ENCODE measurements at regions not wholly inside any gene's neighbourhood (a gene's known extent, or its start where the extent isn't known, plus 50 kb on each side); places are given as distances from the start of the nearest gene placed in this dataset.
A peak's percentile ranks its signal among the peaks of the same experiment; 100 is the strongest.

- CTCF ChIA-PET = no interaction called here
- Histone ChIP-seq H3K4me1 (no peaks in the 10 kb centered on the region), H3K4me3 (ENCODE audit: low read depth, low read length) (no peak overlapping the region), H3K36me3 (ENCODE audit: control insufficient read depth, insufficient read depth, low read length) (no peaks in the 10 kb centered on the region), H3K27me3 (replicated peaks; ENCODE audit: control insufficient read depth, insufficient read depth, low read length) (no peaks in the 10 kb centered on the region), H3K9me3 (no peaks in the 10 kb centered on the region)
- TF ChIP-seq, protein P1, sequence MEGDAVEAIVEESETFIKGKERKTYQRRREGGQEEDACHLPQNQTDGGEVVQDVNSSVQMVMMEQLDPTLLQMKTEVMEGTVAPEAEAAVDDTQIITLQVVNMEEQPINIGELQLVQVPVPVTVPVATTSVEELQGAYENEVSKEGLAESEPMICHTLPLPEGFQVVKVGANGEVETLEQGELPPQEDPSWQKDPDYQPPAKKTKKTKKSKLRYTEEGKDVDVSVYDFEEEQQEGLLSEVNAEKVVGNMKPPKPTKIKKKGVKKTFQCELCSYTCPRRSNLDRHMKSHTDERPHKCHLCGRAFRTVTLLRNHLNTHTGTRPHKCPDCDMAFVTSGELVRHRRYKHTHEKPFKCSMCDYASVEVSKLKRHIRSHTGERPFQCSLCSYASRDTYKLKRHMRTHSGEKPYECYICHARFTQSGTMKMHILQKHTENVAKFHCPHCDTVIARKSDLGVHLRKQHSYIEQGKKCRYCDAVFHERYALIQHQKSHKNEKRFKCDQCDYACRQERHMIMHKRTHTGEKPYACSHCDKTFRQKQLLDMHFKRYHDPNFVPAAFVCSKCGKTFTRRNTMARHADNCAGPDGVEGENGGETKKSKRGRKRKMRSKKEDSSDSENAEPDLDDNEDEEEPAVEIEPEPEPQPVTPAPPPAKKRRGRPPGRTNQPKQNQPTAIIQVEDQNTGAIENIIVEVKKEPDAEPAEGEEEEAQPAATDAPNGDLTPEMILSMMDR (IDR thresholded peaks at IDR 0.05; ENCODE audit: insufficient read depth in 1 of 2, low read depth in 1 of 2, low read length in 1 of 2, severe bottlenecking in 1 of 2, unreplicated experiment in 1 of 2) = no peak
- intact Hi-C loops (cut with micrococcal nuclease; ENCODE audit: unreplicated experiment) = no loop called here
- POLR2A ChIA-PET = no interaction called here
- Mint-ChIP-seq H3K4me3 (ENCODE audit: unreplicated experiment) (no peak overlapping the region), H3K9me3 (ENCODE audit: unreplicated experiment) (peaks cover 12% of the 10 kb centered on the region), H3K27ac (ENCODE audit: unreplicated experiment) (no peak overlapping the region), H3K27me3 (ENCODE audit: insufficient read depth, unreplicated experiment) (no peaks in the 10 kb centered on the region), H3K4me1 (ENCODE audit: low read depth, unreplicated experiment) (no peaks in the 10 kb centered on the region), H3K36me3 (ENCODE audit: insufficient read depth, unreplicated experiment) (no peaks in the 10 kb centered on the region)
- BruUV-seq (replicated peaks) = no TSS peak
- DNase-seq = peak in 1 of 2 experiments; percentile 33
These were observed 338.0 kb downstream of the OSR1 start for GRCh38 chr2:19020144-19021099.

GRCh38 chr2:19009510-19009909, 348.9 kb downstream of the OSR1 start:
- Histone ChIP-seq H3K36me3 (ENCODE audit: control insufficient read depth, insufficient read depth, low read length) (no peaks in the 10 kb centered on the region), H3K4me1 (no peaks in the 10 kb centered on the region), H3K4me3 (ENCODE audit: low read depth, low read length) (no peak overlapping the region), H3K27me3 (replicated peaks; ENCODE audit: control insufficient read depth, insufficient read depth, low read length) (no peaks in the 10 kb centered on the region; the same call in 1 of the 2 replicates), H3K9me3 (no peaks in the 10 kb centered on the region; the same call in 1 of the 2 replicates)
- BruUV-seq (replicated peaks) = no TSS peak
- no peak overlapping the region for H3K27ac Mint-ChIP-seq (ENCODE audit: unreplicated experiment)
- TF ChIP-seq, protein P1 (IDR thresholded peaks at IDR 0.05; ENCODE audit: insufficient read depth in 1 of 2, low read depth in 1 of 2, low read length in 1 of 2, severe bottlenecking in 1 of 2, unreplicated experiment in 1 of 2) = no peak
- ChIA-PET CTCF (no interaction called here), POLR2A (no interaction called here)
- no peaks in the 10 kb centered on the region for H3K9me3 Mint-ChIP-seq (ENCODE audit: unreplicated experiment)
- intact Hi-C loops (cut with micrococcal nuclease; ENCODE audit: unreplicated experiment) = no loop called here
- H3K4me3 Mint-ChIP-seq (ENCODE audit: unreplicated experiment) = no peak overlapping the region
- no peak for DNase-seq
- H3K4me1 Mint-ChIP-seq (ENCODE audit: low read depth, unreplicated experiment) = no peaks in the 10 kb centered on the region
- no peaks in the 10 kb centered on the region for H3K27me3 Mint-ChIP-seq (ENCODE audit: insufficient read depth, unreplicated experiment)
- no peaks in the 10 kb centered on the region for H3K36me3 Mint-ChIP-seq (ENCODE audit: insufficient read depth, unreplicated experiment)

GRCh38 chr2:19003554-19003953, 354.9 kb downstream of the OSR1 start:
- no peaks in the 10 kb centered on the region for H3K4me1 ChIP-seq
- Mint-ChIP-seq H3K4me1 (ENCODE audit: low read depth, unreplicated experiment) (no peaks in the 10 kb centered on the region), H3K36me3 (ENCODE audit: insufficient read depth, unreplicated experiment) (no peaks in the 10 kb centered on the region), H3K9me3 (ENCODE audit: unreplicated experiment) (no peaks in the 10 kb centered on the region), H3K4me3 (ENCODE audit: unreplicated experiment) (no peak overlapping the region), H3K27me3 (ENCODE audit: insufficient read depth, unreplicated experiment) (peaks cover 3% of the 10 kb centered on the region), H3K27ac (ENCODE audit: unreplicated experiment) (no peak overlapping the region)
- DNase-seq = no peak
- no peaks in the 10 kb centered on the region; the same call in 1 of the 2 replicates for H3K9me3 ChIP-seq
- no peaks in the 10 kb centered on the region for H3K36me3 ChIP-seq (ENCODE audit: control insufficient read depth, insufficient read depth, low read length)
- CTCF ChIA-PET = no interaction called here
- H3K4me3 ChIP-seq (ENCODE audit: low read depth, low read length) = no peak overlapping the region
- no TSS peak for BruUV-seq (replicated peaks)
- intact Hi-C loops (cut with micrococcal nuclease; ENCODE audit: unreplicated experiment) = no loop called here
- POLR2A ChIA-PET = no interaction called here
- TF ChIP-seq, protein P1 (IDR thresholded peaks at IDR 0.05; ENCODE audit: insufficient read depth in 1 of 2, low read depth in 1 of 2, low read length in 1 of 2, severe bottlenecking in 1 of 2, unreplicated experiment in 1 of 2) = no peak
- no peaks in the 10 kb centered on the region for H3K27me3 ChIP-seq (replicated peaks; ENCODE audit: control insufficient read depth, insufficient read depth, low read length)
